OCI-LY1 (cell line): ENCODE measurements at regions not wholly inside any gene's neighbourhood (a gene's known extent, or its start where the extent isn't known, plus 50 kb on each side); places are given as distances from the start of the nearest gene placed in this dataset.

ENCODE experiments used
- H2AFZ ChIP-seq: fragments of 200-600 bp; sonication (generic), shearing (Covaris generic); 2 replicates; pipeline ENCODE4 v1.6.0; 2014; ENCODE audit warnings: antibody characterized with exemption, mild to moderate bottlenecking, low read length
- H3F3A ChIP-seq: fragments of 200-600 bp; sonication (generic), shearing (Covaris generic); 2 replicates; pipeline ENCODE4 v1.6.0; 2014; ENCODE audit warnings: mild to moderate bottlenecking, antibody characterized with exemption, low read length, moderate library complexity; ENCODE audit not compliant: insufficient read depth
- H3K27ac ChIP-seq: fragments of 200-600 bp; sonication (generic); 2 replicates; pipeline ENCODE4 v1.5.1; 2014; ENCODE audit warnings: low read length, mixed run types, mild to moderate bottlenecking, low read depth; ENCODE audit not compliant: poor library complexity, severe bottlenecking
- H3K27me3 ChIP-seq: fragments of 200-600 bp; sonication (generic); 2 replicates; pipeline ENCODE4 v1.6.0; 2014; ENCODE audit warnings: antibody characterized with exemption, mild to moderate bottlenecking, low read length, moderate library complexity; ENCODE audit not compliant: insufficient read depth
- H3K36me3 ChIP-seq: fragments of 200-600 bp; sonication (generic); 2 replicates; pipeline ENCODE4 v1.6.1; 2014; ENCODE audit warnings: mild to moderate bottlenecking, antibody characterized with exemption, low read length, moderate library complexity, mixed read lengths; ENCODE audit not compliant: insufficient read depth
- H3K4me1 ChIP-seq: fragments of 200-600 bp; sonication (generic); 2 replicates; pipeline ENCODE4 v1.5.1; 2014; ENCODE audit warnings: mild to moderate bottlenecking, low read length, moderate library complexity; ENCODE audit not compliant: insufficient read depth, severe bottlenecking
- H3K4me2 ChIP-seq: fragments of 200-600 bp; sonication (generic), shearing (Covaris generic); 2 replicates; pipeline ENCODE4 v1.6.1; 2014; ENCODE audit warnings: low read length
- H3K4me3 ChIP-seq: fragments of 200-600 bp; sonication (generic); 2 replicates; pipeline ENCODE4 v1.5.1; 2014; ENCODE audit warnings: low read length, low read depth, mild to moderate bottlenecking, mixed read lengths; ENCODE audit not compliant: poor library complexity, severe bottlenecking
- H3K79me2 ChIP-seq: fragments of 200-600 bp; shearing (Covaris generic); 2 replicates; pipeline ENCODE4 v1.6.1; 2016; ENCODE audit warnings: mixed run types, low read length, mixed read lengths; ENCODE audit not compliant: insufficient read depth
- H3K9ac ChIP-seq: fragments of 200-600 bp; sonication (generic), shearing (Covaris generic); 2 replicates; pipeline ENCODE4 v1.6.1; 2014; ENCODE audit warnings: mild to moderate bottlenecking, low read length, mixed read lengths
- H3K9me2 ChIP-seq: fragments of 200-600 bp; sonication (generic), shearing (Covaris generic); 2 replicates; pipeline ENCODE4 v1.6.1; 2014; ENCODE audit warnings: low read depth, mild to moderate bottlenecking, low read length, mixed read lengths
- H3K9me3 ChIP-seq: fragments of 200-600 bp; shearing (Covaris generic); 2 replicates; pipeline ENCODE4 v1.6.1; 2014; ENCODE audit warnings: low read length, mixed read lengths
- H4K20me1 ChIP-seq: fragments of 200-600 bp; sonication (generic), shearing (Covaris generic); 2 replicates; pipeline ENCODE4 v1.6.0; 2016; ENCODE audit warnings: mild to moderate bottlenecking, low read length; ENCODE audit not compliant: insufficient read depth
- CTCF ChIP-seq: fragments of 200-600 bp; sonication (generic), shearing (Covaris generic); IDR thresholded peaks from 2 replicates; pipeline ENCODE4 v1.5.1; 2017; ENCODE audit warnings: mild to moderate bottlenecking, antibody characterized with exemption, low read length, moderate library complexity, mixed read lengths
- EZH2 ChIP-seq: fragments of 200-600 bp; sonication (generic), shearing (Covaris generic); IDR thresholded peaks from 2 replicates; pipeline ENCODE4 v1.8.0; 2017; ENCODE audit warnings: borderline replicate concordance, mixed run types, mild to moderate bottlenecking, antibody characterized with exemption, low read length, moderate library complexity, mixed read lengths

GRCh38 chr12:118841588-118841987, 139.8 kb upstream of the SRRM4 start:
- H3K27me3 ChIP-seq: no peaks in the 10 kb centered on the region
- no peaks in the 10 kb centered on the region for H3K4me1 ChIP-seq
- no peaks in the 10 kb centered on the region for H3F3A ChIP-seq
- H3K9me2 ChIP-seq: no peaks in the 10 kb centered on the region
- H3K79me2 ChIP-seq: no peaks in the 10 kb centered on the region
- no peaks in the 10 kb centered on the region for H3K36me3 ChIP-seq
- H2AFZ ChIP-seq: no peak overlapping the region
- H3K4me2 ChIP-seq: no peak overlapping the region
- TF ChIP-seq EZH2: no peak
- TF ChIP-seq CTCF: no peak
- no peaks in the 10 kb centered on the region for H4K20me1 ChIP-seq
- no peak overlapping the region for H3K9ac ChIP-seq
- no peak overlapping the region for H3K27ac ChIP-seq
- no peak overlapping the region for H3K4me3 ChIP-seq
- no peaks in the 10 kb centered on the region for H3K9me3 ChIP-seq

GRCh38 chr12:118842866-118843265, 138.5 kb upstream of the SRRM4 start:
- H3K4me3 ChIP-seq: no peak overlapping the region
- no peaks in the 10 kb centered on the region for H3K36me3 ChIP-seq
- no peaks in the 10 kb centered on the region for H3K79me2 ChIP-seq
- no peaks in the 10 kb centered on the region for H3F3A ChIP-seq
- H3K9me2 ChIP-seq: no peaks in the 10 kb centered on the region
- H3K9ac ChIP-seq: no peak overlapping the region
- no peak overlapping the region for H3K27ac ChIP-seq
- H3K4me2 ChIP-seq: no peak overlapping the region
- TF ChIP-seq EZH2: no peak
- TF ChIP-seq CTCF: no peak
- no peaks in the 10 kb centered on the region for H3K4me1 ChIP-seq
- no peaks in the 10 kb centered on the region for H3K9me3 ChIP-seq
- H3K27me3 ChIP-seq: no peaks in the 10 kb centered on the region
- H4K20me1 ChIP-seq: no peaks in the 10 kb centered on the region
- no peak overlapping the region for H2AFZ ChIP-seq

DNA sequence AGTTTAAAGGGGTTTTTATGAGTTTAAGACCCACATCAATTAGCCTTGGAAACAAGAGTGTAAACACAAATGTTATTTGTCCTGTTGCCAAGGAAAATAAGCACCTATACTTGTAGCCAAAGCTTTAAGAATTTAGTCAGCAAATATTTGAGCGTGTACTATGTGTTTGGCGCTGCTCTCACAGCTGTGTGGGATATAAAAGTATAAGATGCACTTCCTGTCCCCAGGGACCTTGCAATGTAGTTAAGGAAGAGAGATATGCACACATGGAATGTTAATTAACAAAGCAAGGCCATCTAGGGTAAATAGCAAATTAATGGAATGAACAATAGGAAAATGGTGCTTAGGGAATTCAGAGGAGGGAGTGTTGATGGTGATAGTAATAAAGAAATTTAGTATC, 134.9 kb upstream of the SRRM4 start:
- no peaks in the 10 kb centered on the region for H3K4me1 ChIP-seq
- no peaks in the 10 kb centered on the region for H3K79me2 ChIP-seq
- H3K9me3 ChIP-seq: no peaks in the 10 kb centered on the region
- H4K20me1 ChIP-seq: no peaks in the 10 kb centered on the region
- no peaks in the 10 kb centered on the region for H3K36me3 ChIP-seq
- H2AFZ ChIP-seq: no peak overlapping the region
- no peak overlapping the region for H3K4me2 ChIP-seq
- H3K9ac ChIP-seq: no peak overlapping the region
- H3K27me3 ChIP-seq: no peaks in the 10 kb centered on the region
- H3F3A ChIP-seq: no peaks in the 10 kb centered on the region
- TF ChIP-seq CTCF: no peak
- TF ChIP-seq EZH2: no peak
- H3K4me3 ChIP-seq: no peak overlapping the region
- H3K9me2 ChIP-seq: no peaks in the 10 kb centered on the region
- no peak overlapping the region for H3K27ac ChIP-seq
